ENCODE measurements at regions not wholly inside any gene's neighbourhood (a gene's known extent, or its start where the extent isn't known, plus 50 kb on each side); places are given as distances from the start of the nearest gene placed in this dataset.

DNA sequence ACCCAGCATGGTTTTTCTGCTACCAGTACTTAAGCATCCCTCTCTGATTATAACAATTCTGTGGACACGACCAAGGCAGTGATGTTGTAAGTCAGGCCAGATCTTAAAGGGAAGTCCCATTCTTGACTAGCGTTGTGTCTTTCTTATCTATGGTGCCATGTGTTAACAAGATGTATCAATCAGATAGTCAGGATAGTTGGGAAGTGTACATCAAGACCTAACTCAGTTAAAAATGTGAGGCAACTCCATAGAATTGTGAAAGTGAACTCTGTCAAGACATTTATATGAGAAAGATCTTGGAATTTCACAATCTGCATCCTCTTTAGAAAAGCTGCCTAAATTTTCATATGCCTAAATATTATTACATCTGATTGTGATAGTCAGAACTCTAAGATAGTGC is 341.7 kb upstream of the SEMA3D start:
- DNase-seq (ENCODE audit: low spot score in 2 of 2) = no peak
- Histone ChIP-seq H3K36me3 (no peaks in the 10 kb centered on the region), H3K9me3 (no peaks in the 10 kb centered on the region), H3K27me3 (no peaks in the 10 kb centered on the region), H3K27ac (no peak overlapping the region), H3K4me3 (no peak overlapping the region), H3K4me1 (no peaks in the 10 kb centered on the region)
- no peak for TF ChIP-seq POLR2AphosphoS5 (IDR thresholded peaks at IDR 0.05)
- TF ChIP-seq, protein P1, sequence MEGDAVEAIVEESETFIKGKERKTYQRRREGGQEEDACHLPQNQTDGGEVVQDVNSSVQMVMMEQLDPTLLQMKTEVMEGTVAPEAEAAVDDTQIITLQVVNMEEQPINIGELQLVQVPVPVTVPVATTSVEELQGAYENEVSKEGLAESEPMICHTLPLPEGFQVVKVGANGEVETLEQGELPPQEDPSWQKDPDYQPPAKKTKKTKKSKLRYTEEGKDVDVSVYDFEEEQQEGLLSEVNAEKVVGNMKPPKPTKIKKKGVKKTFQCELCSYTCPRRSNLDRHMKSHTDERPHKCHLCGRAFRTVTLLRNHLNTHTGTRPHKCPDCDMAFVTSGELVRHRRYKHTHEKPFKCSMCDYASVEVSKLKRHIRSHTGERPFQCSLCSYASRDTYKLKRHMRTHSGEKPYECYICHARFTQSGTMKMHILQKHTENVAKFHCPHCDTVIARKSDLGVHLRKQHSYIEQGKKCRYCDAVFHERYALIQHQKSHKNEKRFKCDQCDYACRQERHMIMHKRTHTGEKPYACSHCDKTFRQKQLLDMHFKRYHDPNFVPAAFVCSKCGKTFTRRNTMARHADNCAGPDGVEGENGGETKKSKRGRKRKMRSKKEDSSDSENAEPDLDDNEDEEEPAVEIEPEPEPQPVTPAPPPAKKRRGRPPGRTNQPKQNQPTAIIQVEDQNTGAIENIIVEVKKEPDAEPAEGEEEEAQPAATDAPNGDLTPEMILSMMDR (IDR thresholded peaks at IDR 0.05) = no peak
- TF ChIP-seq POLR2A (IDR thresholded peaks at IDR 0.05) = no peak
- intact Hi-C loops (cut with DNase I; ENCODE audit: low total_unique reads) = no loop called here

DNA sequence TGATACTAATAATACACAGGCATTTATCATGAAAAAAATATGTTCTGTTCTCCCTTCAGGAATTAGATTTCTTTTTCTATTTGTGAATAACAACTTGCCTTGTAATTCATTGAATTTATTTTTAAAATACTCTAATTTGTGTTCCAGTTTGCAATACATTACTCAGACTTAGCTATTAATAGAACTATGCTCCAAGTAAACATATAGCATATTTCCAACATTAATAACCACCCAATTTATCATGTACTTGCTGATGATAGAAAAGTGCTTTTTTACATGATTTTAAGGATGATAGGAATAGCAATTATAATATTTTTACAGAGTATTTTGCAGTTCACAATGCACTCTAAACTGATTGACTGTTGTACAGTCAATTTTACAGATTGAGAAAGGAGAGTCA is 338.8 kb upstream of the SEMA3D start:
- no peaks in the 10 kb centered on the region for H3K27me3 ChIP-seq
- no peaks in the 10 kb centered on the region for H3K4me1 ChIP-seq
- no peaks in the 10 kb centered on the region for H3K36me3 ChIP-seq
- TF ChIP-seq, protein P1 (IDR thresholded peaks at IDR 0.05) = no peak
- TF ChIP-seq POLR2AphosphoS5 (IDR thresholded peaks at IDR 0.05) (no peak), POLR2A (IDR thresholded peaks at IDR 0.05) (no peak)
- no peak for DNase-seq (ENCODE audit: low spot score in 2 of 2)
- H3K4me3 ChIP-seq = no peak overlapping the region
- intact Hi-C loops (cut with DNase I; ENCODE audit: low total_unique reads) = no loop called here
- no peak overlapping the region for H3K27ac ChIP-seq
- H3K9me3 ChIP-seq = no peaks in the 10 kb centered on the region

GRCh38 chr7:85522070-85522469 is 335.2 kb upstream of the SEMA3D start:
- DNase-seq (ENCODE audit: low spot score in 2 of 2) = no peak
- no peaks in the 10 kb centered on the region for H3K27me3 ChIP-seq
- no peaks in the 10 kb centered on the region for H3K9me3 ChIP-seq
- intact Hi-C loops (cut with DNase I; ENCODE audit: low total_unique reads) = no loop called here
- no peak overlapping the region for H3K27ac ChIP-seq
- no peak overlapping the region for H3K4me3 ChIP-seq
- H3K4me1 ChIP-seq = no peaks in the 10 kb centered on the region
- H3K36me3 ChIP-seq = no peaks in the 10 kb centered on the region
- TF ChIP-seq, protein P1 (IDR thresholded peaks at IDR 0.05) = no peak
- TF ChIP-seq POLR2AphosphoS5 (IDR thresholded peaks at IDR 0.05) (no peak), POLR2A (IDR thresholded peaks at IDR 0.05) (no peak)

- no peaks in the 10 kb centered on the region for H3K27me3 ChIP-seq
- H3K4me1 ChIP-seq = no peaks in the 10 kb centered on the region
- no peaks in the 10 kb centered on the region for H3K36me3 ChIP-seq
- TF ChIP-seq POLR2A (IDR thresholded peaks at IDR 0.05) (no peak), POLR2AphosphoS5 (IDR thresholded peaks at IDR 0.05) (no peak)
- TF ChIP-seq, protein P1 (IDR thresholded peaks at IDR 0.05) = no peak
- DNase-seq (ENCODE audit: low spot score in 2 of 2) = no peak
- no peaks in the 10 kb centered on the region for H3K9me3 ChIP-seq
- intact Hi-C loops (cut with DNase I; ENCODE audit: low total_unique reads) = no loop called here
- H3K4me3 ChIP-seq = no peak overlapping the region
- H3K27ac ChIP-seq = no peak overlapping the region
Observed at GRCh38 chr7:85521108-85521694, 334.3 kb upstream of the SEMA3D start.

GRCh38 chr7:85520175-85520574 is 333.3 kb upstream of the SEMA3D start:
- Histone ChIP-seq H3K36me3 (no peaks in the 10 kb centered on the region), H3K4me1 (no peaks in the 10 kb centered on the region), H3K9me3 (no peaks in the 10 kb centered on the region), H3K4me3 (no peak overlapping the region), H3K27ac (no peak overlapping the region), H3K27me3 (no peaks in the 10 kb centered on the region)
- no peak for DNase-seq (ENCODE audit: low spot score in 2 of 2)
- intact Hi-C loops (cut with DNase I; ENCODE audit: low total_unique reads) = no loop called here
- TF ChIP-seq POLR2A (IDR thresholded peaks at IDR 0.05) = no peak
- TF ChIP-seq POLR2AphosphoS5 (IDR thresholded peaks at IDR 0.05) = no peak
- TF ChIP-seq, protein P1 (IDR thresholded peaks at IDR 0.05) = no peak

Data from breast epithelium (tissue), 4 donors.